ENCODE measurements at regions not wholly inside any gene's neighbourhood (a gene's known extent, or its start where the extent isn't known, plus 50 kb on each side); places are given as distances from the start of the nearest gene placed in this dataset.

GRCh38 chr2:129730979-129731378 lies 248.5 kb upstream of the RAB6C start:
- H3K27me3 ChIP-seq (ENCODE audit: control insufficient read depth, insufficient read depth, low read length) = no peaks in the 10 kb centered on the region
- H3K4me1 ChIP-seq (ENCODE audit: control insufficient read depth, extremely low read depth, insufficient read depth, low read length) = no peaks in the 10 kb centered on the region
- no peak overlapping the region for H3K9ac ChIP-seq (ENCODE audit: insufficient read depth, low read length)
- no peaks in the 10 kb centered on the region for H3K36me3 ChIP-seq (ENCODE audit: control insufficient read depth, insufficient read depth, low read length)
- TF ChIP-seq EZH2 (IDR thresholded peaks at IDR 0.05; ENCODE audit: low read length, missing control alignments) = no peak
- TF ChIP-seq CTCF (conservative IDR thresholded peaks at IDR 0.05 in 1 of 2, IDR thresholded peaks at IDR 0.05 in 1 of 2; ENCODE audit: low read depth in 1 of 2, low read length in 2 of 2) = no peak
- H2AFZ ChIP-seq (ENCODE audit: low read length) = no peak overlapping the region
- no peak overlapping the region for H3K4me2 ChIP-seq (ENCODE audit: extremely low read depth, insufficient read depth, low read length)
- no peaks in the 10 kb centered on the region for H3K79me2 ChIP-seq (ENCODE audit: control insufficient read depth, insufficient read depth, low read length)
- H3K4me3 ChIP-seq (replicated peaks in 1 of 4; ENCODE audit: control extremely low read depth in 1 of 4, insufficient read depth in 1 of 4, low read depth in 3 of 4, low read length in 4 of 4) = no peak overlapping the region
- H4K20me1 ChIP-seq (ENCODE audit: control insufficient read depth, extremely low read depth, insufficient read depth, low read length) = no peaks in the 10 kb centered on the region
- no peak overlapping the region for H3K27ac ChIP-seq (ENCODE audit: insufficient read depth, low read length)
- no peaks in the 10 kb centered on the region for H3K9me3 ChIP-seq (ENCODE audit: control insufficient read depth, insufficient read depth, low read depth, low read length)
- no peak for DNase-seq (ENCODE audit: low read depth in 2 of 2)

- no peak for TF ChIP-seq EZH2 (IDR thresholded peaks at IDR 0.05; ENCODE audit: low read length, missing control alignments)
- TF ChIP-seq CTCF (conservative IDR thresholded peaks at IDR 0.05 in 1 of 2, IDR thresholded peaks at IDR 0.05 in 1 of 2; ENCODE audit: low read depth in 1 of 2, low read length in 2 of 2) = no peak
- Histone ChIP-seq H3K27me3 (ENCODE audit: control insufficient read depth, insufficient read depth, low read length) (no peaks in the 10 kb centered on the region), H3K79me2 (ENCODE audit: control insufficient read depth, insufficient read depth, low read length) (no peaks in the 10 kb centered on the region), H3K4me2 (ENCODE audit: extremely low read depth, insufficient read depth, low read length) (no peak overlapping the region), H4K20me1 (ENCODE audit: control insufficient read depth, extremely low read depth, insufficient read depth, low read length) (no peaks in the 10 kb centered on the region), H2AFZ (ENCODE audit: low read length) (no peak overlapping the region), H3K4me3 (replicated peaks in 1 of 4; ENCODE audit: control extremely low read depth in 1 of 4, insufficient read depth in 1 of 4, low read depth in 3 of 4, low read length in 4 of 4) (no peak overlapping the region), H3K36me3 (ENCODE audit: control insufficient read depth, insufficient read depth, low read length) (no peaks in the 10 kb centered on the region), H3K4me1 (ENCODE audit: control insufficient read depth, extremely low read depth, insufficient read depth, low read length) (no peaks in the 10 kb centered on the region), H3K9ac (ENCODE audit: insufficient read depth, low read length) (no peak overlapping the region), H3K27ac (ENCODE audit: insufficient read depth, low read length) (no peak overlapping the region), H3K9me3 (ENCODE audit: control insufficient read depth, insufficient read depth, low read depth, low read length) (no peaks in the 10 kb centered on the region)
- DNase-seq (ENCODE audit: low read depth in 2 of 2) = no peak
Measured at GRCh38 chr2:129731907-129732629, 247.4 kb upstream of the RAB6C start.

- no peaks in the 10 kb centered on the region for H3K79me2 ChIP-seq (ENCODE audit: control insufficient read depth, insufficient read depth, low read length)
- H3K27me3 ChIP-seq (ENCODE audit: control insufficient read depth, insufficient read depth, low read length) = no peaks in the 10 kb centered on the region
- no peaks in the 10 kb centered on the region for H3K9me3 ChIP-seq (ENCODE audit: control insufficient read depth, insufficient read depth, low read depth, low read length)
- no peaks in the 10 kb centered on the region for H4K20me1 ChIP-seq (ENCODE audit: control insufficient read depth, extremely low read depth, insufficient read depth, low read length)
- no peak overlapping the region for H3K27ac ChIP-seq (ENCODE audit: insufficient read depth, low read length)
- no peak overlapping the region for H2AFZ ChIP-seq (ENCODE audit: low read length)
- no peaks in the 10 kb centered on the region for H3K36me3 ChIP-seq (ENCODE audit: control insufficient read depth, insufficient read depth, low read length)
- no peaks in the 10 kb centered on the region for H3K4me1 ChIP-seq (ENCODE audit: control insufficient read depth, extremely low read depth, insufficient read depth, low read length)
- H3K9ac ChIP-seq (ENCODE audit: insufficient read depth, low read length) = no peak overlapping the region
- no peak overlapping the region for H3K4me2 ChIP-seq (ENCODE audit: extremely low read depth, insufficient read depth, low read length)
- H3K4me3 ChIP-seq (replicated peaks in 1 of 4; ENCODE audit: control extremely low read depth in 1 of 4, insufficient read depth in 1 of 4, low read depth in 3 of 4, low read length in 4 of 4) = no peak overlapping the region
- TF ChIP-seq CTCF (conservative IDR thresholded peaks at IDR 0.05 in 1 of 2, IDR thresholded peaks at IDR 0.05 in 1 of 2; ENCODE audit: low read depth in 1 of 2, low read length in 2 of 2) = no peak
- no peak for TF ChIP-seq EZH2 (IDR thresholded peaks at IDR 0.05; ENCODE audit: low read length, missing control alignments)
- no peak for DNase-seq (ENCODE audit: low read depth in 2 of 2)
Measured at GRCh38 chr2:129732630-129733026, 246.8 kb upstream of the RAB6C start.
